AG09309 (cell line): ENCODE measurements at regions not wholly inside any gene's neighbourhood (a gene's known extent, or its start where the extent isn't known, plus 50 kb on each side); places are given as distances from the start of the nearest gene placed in this dataset.
"Not testable (repeated sequence)": the region's sequence is repeated elsewhere in the genome, so short reads cannot be mapped to it uniquely, and the experiment has no call there.

Experiments
- DNase-seq: peaks from one replicate; pipeline ENCODE4 v3.0.0-alpha.2; 2010; ENCODE audit warnings: low read depth
- H3K4me3 ChIP-seq: 2 replicates; pipeline ENCODE4 v1.5.1; 2011; ENCODE audit warnings: mild to moderate bottlenecking, low read depth, low read length, moderate library complexity; ENCODE audit not compliant: control insufficient read depth
- CTCF ChIP-seq: IDR thresholded peaks from 2 replicates; pipeline ENCODE4 v1.5.1; 2011; ENCODE audit warnings: mild to moderate bottlenecking, low read depth, low read length, inconsistent platforms; ENCODE audit not compliant: insufficient read depth, control insufficient read depth; ENCODE audit errors: missing control alignments

GRCh38 chr2:71923143-71923525 is 224.5 kb downstream of the CYP26B1 start:
- H3K4me3 ChIP-seq: no peak overlapping the region
- no peak for TF ChIP-seq CTCF
- DNase-seq: peak; percentile 63

GRCh38 chr2:71922499-71923142 is 225.0 kb downstream of the CYP26B1 start:
- no peak for DNase-seq
- H3K4me3 ChIP-seq: no peak overlapping the region
- TF ChIP-seq CTCF: no peak

- no peak for TF ChIP-seq CTCF
- DNase-seq: no peak
- no peak overlapping the region for H3K4me3 ChIP-seq
Observed at GRCh38 chr2:71922091-71922490, 225.6 kb downstream of the CYP26B1 start.

- H3K4me3 ChIP-seq, DNase-seq: not testable (repeated sequence)
Observed at GRCh38 chr2:71920819-71921218, 226.8 kb downstream of the CYP26B1 start.

- no peak for TF ChIP-seq CTCF
- DNase-seq: no peak
Observed at GRCh38 chr2:71919708-71920107, 228.0 kb downstream of the CYP26B1 start.

GRCh38 chr2:71910277-71910676 is 237.4 kb downstream of the CYP26B1 start:
- DNase-seq: no peak
- TF ChIP-seq CTCF: no peak
- no peak overlapping the region for H3K4me3 ChIP-seq

More at GRCh38 chr2:71919708-71920107, 228.0 kb downstream of the CYP26B1 start:
- no peak overlapping the region for H3K4me3 ChIP-seq

GRCh38 chr2:71908798-71909197 is 238.9 kb downstream of the CYP26B1 start:
- TF ChIP-seq CTCF: no peak
- no peak for DNase-seq

More at GRCh38 chr2:71908798-71909197, 238.9 kb downstream of the CYP26B1 start:
- H3K4me3 ChIP-seq: no peak overlapping the region
